ENCODE measurements at regions not wholly inside any gene's neighbourhood (a gene's known extent, or its start where the extent isn't known, plus 50 kb on each side); places are given as distances from the start of the nearest gene placed in this dataset.

DNA sequence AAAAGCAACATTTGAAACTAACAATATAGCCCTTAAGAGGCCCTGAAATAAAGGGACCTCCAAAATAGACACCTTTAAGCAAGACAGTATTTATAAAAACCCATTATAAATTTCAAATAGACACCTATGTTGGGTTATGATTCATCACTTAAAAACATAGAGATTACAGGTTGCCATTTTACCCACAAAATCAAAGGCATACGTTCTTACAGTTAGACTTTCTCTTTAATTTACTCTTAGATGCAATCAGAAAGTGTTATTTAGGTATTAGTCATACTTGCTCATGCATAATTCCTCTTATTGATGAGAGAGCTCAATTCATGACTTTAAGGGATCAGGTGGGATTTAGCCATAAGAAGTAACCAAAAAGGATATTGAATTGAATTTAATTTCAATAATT, 51.5 kb upstream of the TMEM200A start:
- no peak for TF ChIP-seq CTCF (IDR thresholded peaks at IDR 0.05; ENCODE audit: unreplicated experiment)
- DNase-seq (ENCODE audit: low spot score): no peak
- H3K36me3 Mint-ChIP-seq (ENCODE audit: low read depth, unreplicated experiment): no peaks in the 10 kb centered on the region

GRCh38 chr6:130313206-130313605, 52.6 kb upstream of the TMEM200A start:
- peak; percentile 37 for TF ChIP-seq CTCF (IDR thresholded peaks at IDR 0.05; ENCODE audit: unreplicated experiment)
- Mint-ChIP-seq H3K4me3 (ENCODE audit: unreplicated experiment) (no peak overlapping the region), H3K27ac (ENCODE audit: unreplicated experiment) (no peak overlapping the region), H3K9me3 (ENCODE audit: unreplicated experiment) (no peaks in the 10 kb centered on the region), H3K27me3 (ENCODE audit: unreplicated experiment) (peaks cover 3% of the 10 kb centered on the region), H3K4me1 (ENCODE audit: unreplicated experiment) (no peaks in the 10 kb centered on the region), H3K36me3 (ENCODE audit: low read depth, unreplicated experiment) (no peaks in the 10 kb centered on the region)
- no peak for DNase-seq (ENCODE audit: low spot score)

More for the DNA sequence above, 51.5 kb upstream of the TMEM200A start:
- Mint-ChIP-seq H3K9me3 (ENCODE audit: unreplicated experiment) (no peaks in the 10 kb centered on the region), H3K27ac (ENCODE audit: unreplicated experiment) (no peak overlapping the region), H3K27me3 (ENCODE audit: unreplicated experiment) (peaks cover 3% of the 10 kb centered on the region), H3K4me1 (ENCODE audit: unreplicated experiment) (no peaks in the 10 kb centered on the region), H3K4me3 (ENCODE audit: unreplicated experiment) (no peak overlapping the region)

DNA sequence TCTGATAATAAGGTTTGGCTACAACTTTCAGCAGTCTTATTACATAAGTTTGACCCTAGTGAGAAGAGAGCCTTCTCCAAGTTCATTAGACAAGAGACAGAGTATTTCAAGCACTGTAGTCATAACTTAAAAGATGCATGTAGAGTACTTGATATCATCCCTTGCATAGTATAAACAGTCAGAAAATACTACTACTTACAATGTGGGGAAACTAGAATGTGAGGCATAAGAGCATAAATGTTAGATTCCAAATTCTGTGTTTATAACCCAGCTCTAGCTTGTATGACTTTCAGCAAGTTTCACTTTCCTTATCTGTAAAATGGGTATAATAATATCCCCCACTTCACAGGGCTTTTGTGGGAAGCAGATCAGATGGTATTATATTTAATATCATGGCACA, 56.8 kb upstream of the TMEM200A start:
- no peaks in the 10 kb centered on the region for H3K4me1 Mint-ChIP-seq (ENCODE audit: unreplicated experiment)
- TF ChIP-seq CTCF (IDR thresholded peaks at IDR 0.05; ENCODE audit: unreplicated experiment): no peak
- no peaks in the 10 kb centered on the region for H3K36me3 Mint-ChIP-seq (ENCODE audit: low read depth, unreplicated experiment)
- H3K9me3 Mint-ChIP-seq (ENCODE audit: unreplicated experiment): no peaks in the 10 kb centered on the region
- no peak for DNase-seq (ENCODE audit: low spot score)
- no peak overlapping the region for H3K4me3 Mint-ChIP-seq (ENCODE audit: unreplicated experiment)
- no peak overlapping the region for H3K27ac Mint-ChIP-seq (ENCODE audit: unreplicated experiment)
- H3K27me3 Mint-ChIP-seq (ENCODE audit: unreplicated experiment): peaks cover 3% of the 10 kb centered on the region

GRCh38 chr6:130307752-130308361, 58.0 kb upstream of the TMEM200A start:
- no peak for TF ChIP-seq CTCF (IDR thresholded peaks at IDR 0.05; ENCODE audit: unreplicated experiment)
- Mint-ChIP-seq H3K4me1 (ENCODE audit: unreplicated experiment) (no peaks in the 10 kb centered on the region), H3K27me3 (ENCODE audit: unreplicated experiment) (peaks cover 3% of the 10 kb centered on the region), H3K4me3 (ENCODE audit: unreplicated experiment) (no peak overlapping the region), H3K27ac (ENCODE audit: unreplicated experiment) (no peak overlapping the region), H3K36me3 (ENCODE audit: low read depth, unreplicated experiment) (no peaks in the 10 kb centered on the region), H3K9me3 (ENCODE audit: unreplicated experiment) (no peaks in the 10 kb centered on the region)
- DNase-seq (ENCODE audit: low spot score): no peak

GRCh38 chr6:130306377-130306776, 59.4 kb upstream of the TMEM200A start:
- H3K4me1 Mint-ChIP-seq (ENCODE audit: unreplicated experiment): no peaks in the 10 kb centered on the region
- no peak overlapping the region for H3K4me3 Mint-ChIP-seq (ENCODE audit: unreplicated experiment)
- no peaks in the 10 kb centered on the region for H3K9me3 Mint-ChIP-seq (ENCODE audit: unreplicated experiment)
- no peak overlapping the region for H3K27ac Mint-ChIP-seq (ENCODE audit: unreplicated experiment)
- no peaks in the 10 kb centered on the region for H3K36me3 Mint-ChIP-seq (ENCODE audit: low read depth, unreplicated experiment)
- peaks cover 1% of the 10 kb centered on the region for H3K27me3 Mint-ChIP-seq (ENCODE audit: unreplicated experiment)
- no peak for DNase-seq (ENCODE audit: low spot score)
- TF ChIP-seq CTCF (IDR thresholded peaks at IDR 0.05; ENCODE audit: unreplicated experiment): no peak

Measured in endothelial cell (in vitro differentiated cells).